Caco-2 (cell line): ENCODE measurements at regions not wholly inside any gene's neighbourhood (a gene's known extent, or its start where the extent isn't known, plus 50 kb on each side); places are given as distances from the start of the nearest gene placed in this dataset.
"Not testable (repeated sequence)": the region's sequence is repeated elsewhere in the genome, so short reads cannot be mapped to it uniquely, and the experiment has no call there.

Experiments
- BruUV-seq: library from RNA; stranded (reverse); fragments of 400-500 nt; replicated peaks from 2 replicates; lab custom pipeline; 2021; lab: Mats Ljungman, UMichigan
- CTCF ChIA-PET: fragments of 300-600 bp; sonication (Branson Sonifier 250); formaldehyde crosslinking; loops from one replicate; lab custom pipeline; 2022; ENCODE audit warnings: antibody characterized with exemption; lab: Charles Lee
- POLR2A ChIA-PET: fragments of 300-600 bp; sonication (Branson Sonifier 250); formaldehyde crosslinking; loops from one replicate; lab custom pipeline; 2022; ENCODE audit warnings: antibody characterized with exemption; lab: Charles Lee
- DNase-seq, 2 experiments: peaks; one replicate each; pipeline versions ENCODE4 v3.0.0 to v3.0.0-alpha.2; 2020 to 2022
- H3K27me3 ChIP-seq: replicated peaks from 2 replicates; pipeline ENCODE4 v1.6.0; 2011; ENCODE audit warnings: low read length; ENCODE audit not compliant: control insufficient read depth, insufficient read depth
- H3K36me3 ChIP-seq: 2 replicates; pipeline ENCODE4 v1.5.1; 2011; ENCODE audit warnings: low read length; ENCODE audit not compliant: control insufficient read depth, insufficient read depth
- H3K4me1 ChIP-seq: fragments of 250-450 bp; sonication (Bioruptor Pico); 2 replicates; pipeline ENCODE4 v1.5.1; 2020; ENCODE audit warnings: mild to moderate bottlenecking
- H3K4me3 ChIP-seq: 2 replicates; pipeline ENCODE4 v1.5.1; 2011; ENCODE audit warnings: low read depth, mild to moderate bottlenecking, control low read depth, low read length
- H3K9me3 ChIP-seq: fragments of 250-450 bp; sonication (Bioruptor Pico); 2 replicates; pipeline ENCODE4 v1.5.1; 2020; ENCODE audit warnings: mild to moderate bottlenecking, moderate library complexity
- H3K27ac Mint-ChIP-seq: one replicate; pipeline ENCODE4 v1.8.0; 2022; ENCODE audit warnings: mixed read lengths; ENCODE audit not compliant: unreplicated experiment
- H3K27me3 Mint-ChIP-seq: one replicate; pipeline ENCODE4 v1.8.0; 2022; ENCODE audit warnings: mixed read lengths; ENCODE audit not compliant: insufficient read depth, unreplicated experiment
- H3K36me3 Mint-ChIP-seq: one replicate; pipeline ENCODE4 v1.8.0; 2022; ENCODE audit warnings: mild to moderate bottlenecking, mixed read lengths; ENCODE audit not compliant: insufficient read depth, unreplicated experiment
- H3K4me1 Mint-ChIP-seq: one replicate; pipeline ENCODE4 v1.8.0; 2022; ENCODE audit warnings: low read depth, mixed read lengths; ENCODE audit not compliant: unreplicated experiment
- H3K4me3 Mint-ChIP-seq: one replicate; pipeline ENCODE4 v1.8.0; 2022; ENCODE audit warnings: mild to moderate bottlenecking, moderate library complexity, mixed read lengths; ENCODE audit not compliant: unreplicated experiment
- H3K9me3 Mint-ChIP-seq: one replicate; pipeline ENCODE4 v1.8.0; 2022; ENCODE audit warnings: mixed read lengths; ENCODE audit not compliant: unreplicated experiment
- CTCF ChIP-seq, 2 experiments: fragments of 200-600 bp in 1 of 2; IDR thresholded peaks; 1 replicate in 1 of 2; 2 replicates in 1 of 2; pipeline versions ENCODE4 v1.5.1 to v1.8.0; 2011 to 2022; ENCODE audit warnings: antibody characterized with exemption in 1 of 2, control low read depth in 1 of 2, inconsistent platforms in 1 of 2, low read depth in 1 of 2, low read length in 1 of 2, mild to moderate bottlenecking in 1 of 2, moderate library complexity in 1 of 2; ENCODE audit not compliant: insufficient read depth in 1 of 2, severe bottlenecking in 1 of 2, unreplicated experiment in 1 of 2
- intact Hi-C: fragments of 100-400 bp; cut with micrococcal nuclease; formaldehyde crosslinking; loops from one replicate; pipeline ENCODE4 v1.10.0; 2022; ENCODE audit not compliant: unreplicated experiment

GRCh38 chr14:65986041-65986440 lies 500.1 kb upstream of the CCDC196 start:
- no peaks in the 10 kb centered on the region for H3K9me3 Mint-ChIP-seq
- no peaks in the 10 kb centered on the region for H3K36me3 Mint-ChIP-seq
- no TSS peak for BruUV-seq
- no peak for DNase-seq
- no peaks in the 10 kb centered on the region for H3K4me1 Mint-ChIP-seq
- H3K4me3 Mint-ChIP-seq: no peak overlapping the region
- H3K9me3 ChIP-seq: no peaks in the 10 kb centered on the region
- ChIA-PET CTCF (no interaction called here), POLR2A (no interaction called here)
- peaks cover 17% of the 10 kb centered on the region for H3K27me3 Mint-ChIP-seq
- intact Hi-C loops: no loop called here
- no peaks in the 10 kb centered on the region for H3K36me3 ChIP-seq
- H3K4me3 ChIP-seq: no peak overlapping the region
- H3K4me1 ChIP-seq: no peaks in the 10 kb centered on the region
- TF ChIP-seq CTCF (IDR thresholded peaks at IDR 0.05; ENCODE audit: insufficient read depth in 1 of 2, low read depth in 1 of 2, low read length in 1 of 2, severe bottlenecking in 1 of 2, unreplicated experiment in 1 of 2): no peak
- no peaks in the 10 kb centered on the region for H3K27me3 ChIP-seq
- no peak overlapping the region for H3K27ac Mint-ChIP-seq

- Mint-ChIP-seq H3K27me3 (peaks cover 12% of the 10 kb centered on the region), H3K4me3 (no peak overlapping the region), H3K36me3 (no peaks in the 10 kb centered on the region), H3K4me1 (no peaks in the 10 kb centered on the region), H3K27ac (no peak overlapping the region), H3K9me3 (no peaks in the 10 kb centered on the region)
- intact Hi-C loops: no loop called here
- Histone ChIP-seq H3K9me3 (no peaks in the 10 kb centered on the region), H3K27me3 (no peaks in the 10 kb centered on the region), H3K4me3 (no peak overlapping the region), H3K4me1 (no peaks in the 10 kb centered on the region), H3K36me3 (no peaks in the 10 kb centered on the region)
- no peak for TF ChIP-seq CTCF (IDR thresholded peaks at IDR 0.05; ENCODE audit: insufficient read depth in 1 of 2, low read depth in 1 of 2, low read length in 1 of 2, severe bottlenecking in 1 of 2, unreplicated experiment in 1 of 2)
- POLR2A ChIA-PET: no interaction called here
- no peak for DNase-seq
- CTCF ChIA-PET: no interaction called here
- no TSS peak for BruUV-seq
Observed at GRCh38 chr14:65989981-65990380, 496.2 kb upstream of the CCDC196 start.

DNA sequence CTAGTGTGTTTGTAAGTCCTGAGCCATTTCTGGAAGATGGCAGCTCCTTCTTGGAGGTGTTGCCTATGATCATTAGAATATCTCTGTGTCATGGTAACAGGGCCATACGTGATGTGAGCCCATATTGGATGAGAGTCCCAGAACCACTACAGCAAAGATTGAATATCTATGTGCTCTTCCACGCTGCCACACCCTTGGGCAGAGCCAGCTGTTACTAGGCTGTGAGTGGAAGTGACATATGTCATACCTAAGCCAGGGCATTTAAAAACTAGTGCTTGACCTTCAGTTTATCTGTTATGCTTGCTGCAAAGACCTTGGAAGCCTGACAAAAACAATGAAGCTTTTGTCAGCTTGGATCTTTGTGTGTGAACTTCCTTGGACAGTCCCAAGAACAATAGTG lies 495.1 kb upstream of the CCDC196 start:
- intact Hi-C loops: no loop called here
- no TSS peak for BruUV-seq
- Mint-ChIP-seq H3K27me3 (peaks cover 2% of the 10 kb centered on the region), H3K27ac (no peak overlapping the region), H3K4me1 (no peaks in the 10 kb centered on the region), H3K36me3 (no peaks in the 10 kb centered on the region), H3K9me3 (no peaks in the 10 kb centered on the region), H3K4me3 (no peak overlapping the region)
- POLR2A ChIA-PET: no interaction called here
- CTCF ChIA-PET: no interaction called here
- no peaks in the 10 kb centered on the region for H3K9me3 ChIP-seq
- no peaks in the 10 kb centered on the region for H3K36me3 ChIP-seq
- no peak for TF ChIP-seq CTCF (IDR thresholded peaks at IDR 0.05; ENCODE audit: insufficient read depth in 1 of 2, low read depth in 1 of 2, low read length in 1 of 2, severe bottlenecking in 1 of 2, unreplicated experiment in 1 of 2)
- H3K4me1 ChIP-seq: no peaks in the 10 kb centered on the region
- no peak for DNase-seq
- no peak overlapping the region for H3K4me3 ChIP-seq
- H3K27me3 ChIP-seq: no peaks in the 10 kb centered on the region

DNA sequence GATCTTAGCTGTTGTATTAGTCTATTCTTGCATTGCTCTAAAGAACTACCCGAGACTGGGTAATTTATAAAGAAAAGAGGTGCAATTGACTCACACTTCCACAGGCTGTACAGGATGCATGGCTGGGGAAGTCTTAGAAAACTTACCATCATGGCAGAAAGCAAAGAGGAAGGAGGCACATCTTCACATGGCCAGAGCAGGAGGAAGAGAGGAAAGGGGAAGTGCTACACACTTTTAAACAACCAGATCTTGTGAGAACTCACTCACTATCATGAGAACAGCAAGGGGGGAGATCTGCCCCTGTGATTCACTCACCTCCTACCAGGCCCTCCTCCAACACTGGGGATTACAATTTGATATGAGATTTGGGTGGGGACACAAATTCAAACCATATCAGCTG lies 494.2 kb upstream of the CCDC196 start:
- CTCF ChIA-PET, H3K9me3 Mint-ChIP-seq, H3K4me1 Mint-ChIP-seq, POLR2A ChIA-PET, intact Hi-C loops, H3K4me1 ChIP-seq, H3K27ac Mint-ChIP-seq, H3K36me3 ChIP-seq, H3K27me3 ChIP-seq, H3K27me3 Mint-ChIP-seq, H3K9me3 ChIP-seq, DNase-seq, H3K4me3 ChIP-seq, H3K36me3 Mint-ChIP-seq, H3K4me3 Mint-ChIP-seq, BruUV-seq: not testable (repeated sequence)
